HFF-Myc (cell line): ENCODE measurements at regions not wholly inside any gene's neighbourhood (a gene's known extent, or its start where the extent isn't known, plus 50 kb on each side); places are given as distances from the start of the nearest gene placed in this dataset.

ENCODE experiments used
- DNase-seq: peaks from one replicate; pipeline ENCODE4 v3.0.0-alpha.2; 2011; ENCODE audit warnings: low read depth; ENCODE audit errors: extremely low read depth
- H3K4me3 ChIP-seq: replicated peaks from 2 replicates; pipeline ENCODE4 v1.5.1; 2011; ENCODE audit warnings: low read depth, mild to moderate bottlenecking, control low read depth, low read length
- TF ChIP-seq, protein P1 (sequence below): IDR thresholded peaks from 2 replicates; pipeline ENCODE4 v1.5.1; 2012; ENCODE audit warnings: mild to moderate bottlenecking, low read depth, low read length, control low read depth; ENCODE audit errors: missing control alignments

GRCh38 chr6:14630016-14630415 is 512.4 kb downstream of the CD83 start:
- no peak overlapping the region for H3K4me3 ChIP-seq
- TF ChIP-seq, protein P1, sequence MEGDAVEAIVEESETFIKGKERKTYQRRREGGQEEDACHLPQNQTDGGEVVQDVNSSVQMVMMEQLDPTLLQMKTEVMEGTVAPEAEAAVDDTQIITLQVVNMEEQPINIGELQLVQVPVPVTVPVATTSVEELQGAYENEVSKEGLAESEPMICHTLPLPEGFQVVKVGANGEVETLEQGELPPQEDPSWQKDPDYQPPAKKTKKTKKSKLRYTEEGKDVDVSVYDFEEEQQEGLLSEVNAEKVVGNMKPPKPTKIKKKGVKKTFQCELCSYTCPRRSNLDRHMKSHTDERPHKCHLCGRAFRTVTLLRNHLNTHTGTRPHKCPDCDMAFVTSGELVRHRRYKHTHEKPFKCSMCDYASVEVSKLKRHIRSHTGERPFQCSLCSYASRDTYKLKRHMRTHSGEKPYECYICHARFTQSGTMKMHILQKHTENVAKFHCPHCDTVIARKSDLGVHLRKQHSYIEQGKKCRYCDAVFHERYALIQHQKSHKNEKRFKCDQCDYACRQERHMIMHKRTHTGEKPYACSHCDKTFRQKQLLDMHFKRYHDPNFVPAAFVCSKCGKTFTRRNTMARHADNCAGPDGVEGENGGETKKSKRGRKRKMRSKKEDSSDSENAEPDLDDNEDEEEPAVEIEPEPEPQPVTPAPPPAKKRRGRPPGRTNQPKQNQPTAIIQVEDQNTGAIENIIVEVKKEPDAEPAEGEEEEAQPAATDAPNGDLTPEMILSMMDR: no peak
- no peak for DNase-seq

- TF ChIP-seq, protein P1: no peak
- DNase-seq: no peak
- H3K4me3 ChIP-seq: no peak overlapping the region
These were observed 515.9 kb downstream of the CD83 start for GRCh38 chr6:14633479-14633878.

- TF ChIP-seq, protein P1: no peak
- no peak overlapping the region for H3K4me3 ChIP-seq
- DNase-seq: no peak
These were observed 516.5 kb downstream of the CD83 start for GRCh38 chr6:14634072-14634471.

GRCh38 chr6:14635195-14635594 is 517.6 kb downstream of the CD83 start:
- TF ChIP-seq, protein P1: no peak
- no peak for DNase-seq
- H3K4me3 ChIP-seq: no peak overlapping the region

DNA sequence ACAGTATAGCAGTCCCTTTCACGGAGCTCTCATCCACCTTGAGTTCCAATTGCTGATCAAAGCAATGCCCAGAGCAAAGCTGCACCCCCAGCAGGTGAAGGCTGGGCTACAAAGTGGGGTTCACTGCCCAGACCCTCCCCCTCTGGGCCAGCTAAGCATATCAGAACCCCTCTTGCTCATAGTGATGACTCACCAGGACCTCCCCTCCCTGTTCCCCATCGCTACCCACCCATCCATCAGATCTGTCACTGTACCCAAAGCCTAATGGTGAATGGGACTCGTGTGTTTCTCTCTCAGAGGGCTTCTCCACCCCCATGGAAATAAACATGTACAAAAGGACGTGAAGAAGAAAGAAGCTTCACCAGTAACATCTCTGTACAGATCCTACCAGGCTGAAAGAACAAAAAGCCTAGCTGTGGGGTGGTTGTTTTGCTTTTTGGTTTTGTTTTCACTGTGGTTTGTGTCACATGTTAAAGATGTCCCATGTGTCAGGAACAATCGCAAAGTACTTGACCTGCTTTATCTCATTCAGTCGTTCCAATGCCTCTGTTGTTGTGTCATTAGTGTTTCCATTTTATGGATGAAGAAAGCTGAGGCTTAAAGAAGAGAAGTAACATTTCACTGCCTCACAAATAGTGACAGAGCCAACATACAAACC is 518.5 kb downstream of the CD83 start:
- no peak for DNase-seq
- no peak overlapping the region for H3K4me3 ChIP-seq
- TF ChIP-seq, protein P1: no peak

DNA sequence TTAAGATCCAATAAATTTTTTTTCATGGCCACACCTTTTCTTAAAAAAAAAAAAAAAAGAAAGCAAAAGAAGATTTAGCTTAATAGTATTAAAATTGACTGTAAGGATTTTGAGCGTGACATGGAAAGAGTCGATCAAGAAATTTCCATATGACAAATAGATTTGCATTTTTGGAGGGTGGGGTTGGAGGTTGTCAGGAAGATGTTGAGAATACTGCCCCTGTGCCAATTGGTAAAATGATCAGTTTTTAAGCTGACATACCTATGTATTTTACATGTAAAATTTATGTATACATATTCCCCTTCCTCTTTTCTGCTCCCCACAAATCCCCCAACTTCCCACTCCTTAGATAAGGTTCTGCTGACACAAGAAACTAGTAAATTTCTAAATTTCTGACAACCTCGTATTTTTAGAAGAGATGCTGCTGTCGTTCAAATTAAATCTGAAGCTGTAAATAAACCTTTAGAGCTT is 520.9 kb downstream of the CD83 start:
- H3K4me3 ChIP-seq: no peak overlapping the region
- TF ChIP-seq, protein P1: no peak
- DNase-seq: no peak
